ENCODE measurements at regions not wholly inside any gene's neighbourhood (a gene's known extent, or its start where the extent isn't known, plus 50 kb on each side); places are given as distances from the start of the nearest gene placed in this dataset.
A peak's percentile ranks its signal among the peaks of the same experiment; 100 is the strongest.

GRCh38 chr4:156499684-156500083, 471.9 kb downstream of the PDGFC start:
- DNase-seq: no peak

- no peak for DNase-seq
Measured at GRCh38 chr4:156497486-156497885, 474.1 kb downstream of the PDGFC start.

- DNase-seq: no peak
Measured at GRCh38 chr4:156496797-156497196, 474.8 kb downstream of the PDGFC start.

- DNase-seq: no peak
Measured at GRCh38 chr4:156495836-156496235, 475.8 kb downstream of the PDGFC start.

GRCh38 chr4:156495091-156495490, 476.5 kb downstream of the PDGFC start:
- DNase-seq: peak in 1 of 58 donors; percentile 7

GRCh38 chr4:156493858-156494257, 477.7 kb downstream of the PDGFC start:
- DNase-seq: no peak

- DNase-seq: no peak
Measured at GRCh38 chr4:156487107-156487506, 484.5 kb downstream of the PDGFC start.

GRCh38 chr4:156481845-156482244, 489.8 kb downstream of the PDGFC start:
- DNase-seq: no peak

GRCh38 chr4:156477636-156478035, 494.0 kb downstream of the PDGFC start:
- DNase-seq: no peak

GRCh38 chr4:156476359-156476758, 495.2 kb downstream of the PDGFC start:
- no peak for DNase-seq

- no peak for DNase-seq
Measured at GRCh38 chr4:156475322-156475721, 496.3 kb downstream of the PDGFC start.

- DNase-seq: no peak
Measured at GRCh38 chr4:156473151-156473550, 498.4 kb downstream of the PDGFC start.

GRCh38 chr4:156472624-156473023, 499.0 kb downstream of the PDGFC start:
- DNase-seq: no peak

GRCh38 chr4:156459584-156459983, 505.9 kb upstream of the CTSO start:
- DNase-seq: no peak

GRCh38 chr4:156456830-156457229, 503.2 kb upstream of the CTSO start:
- no peak for DNase-seq

GRCh38 chr4:156443488-156443887, 489.8 kb upstream of the CTSO start:
- DNase-seq: no peak

- no peak for DNase-seq
Measured at GRCh38 chr4:156442912-156443311, 489.2 kb upstream of the CTSO start.

- DNase-seq: no peak
Measured at GRCh38 chr4:156439576-156440200, 486.0 kb upstream of the CTSO start.

GRCh38 chr4:156437666-156438065, 484.0 kb upstream of the CTSO start:
- DNase-seq: no peak

- no peak for DNase-seq
Measured at GRCh38 chr4:156422576-156422975, 468.9 kb upstream of the CTSO start.

GRCh38 chr4:156420623-156421022, 467.0 kb upstream of the CTSO start:
- no peak for DNase-seq

GRCh38 chr4:156419080-156419685, 465.5 kb upstream of the CTSO start:
- DNase-seq: no peak

- DNase-seq: no peak
Measured at GRCh38 chr4:156414406-156414805, 460.7 kb upstream of the CTSO start.
